HG02852 (cell line): ENCODE measurements at regions not wholly inside any gene's neighbourhood (a gene's known extent, or its start where the extent isn't known, plus 50 kb on each side); places are given as distances from the start of the nearest gene placed in this dataset.
"Not testable (repeated sequence)": the region's sequence is repeated elsewhere in the genome, so short reads cannot be mapped to it uniquely, and the experiment has no call there.

Source experiments
- ATAC-seq: cut with Tn5 transposase; IDR thresholded peaks from one replicate; pipeline ENCODE4 v1.9.1; 2021; ENCODE audit warnings: mild to moderate bottlenecking, moderate library complexity; ENCODE audit not compliant: unreplicated experiment

DNA sequence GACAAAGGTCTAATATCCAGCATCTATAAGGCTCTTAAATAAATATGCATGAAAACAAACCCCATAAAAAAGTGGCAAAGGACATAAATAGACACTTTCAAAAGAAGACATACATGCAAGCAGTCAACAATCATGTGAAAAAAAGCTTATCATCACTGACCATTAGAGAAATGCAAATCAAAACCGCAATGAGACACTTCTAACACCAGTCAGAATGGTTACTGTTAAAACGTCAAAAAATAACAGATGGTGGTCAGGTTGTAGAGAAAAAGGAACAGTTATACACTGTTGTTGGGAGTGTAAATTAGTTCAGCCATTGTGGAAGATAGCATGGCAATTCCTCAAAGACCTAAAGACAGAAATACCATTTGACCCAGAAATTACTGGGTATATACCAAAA lies 440.7 kb upstream of the KCNMB2 start:
- ATAC-seq, result no peak

DNA sequence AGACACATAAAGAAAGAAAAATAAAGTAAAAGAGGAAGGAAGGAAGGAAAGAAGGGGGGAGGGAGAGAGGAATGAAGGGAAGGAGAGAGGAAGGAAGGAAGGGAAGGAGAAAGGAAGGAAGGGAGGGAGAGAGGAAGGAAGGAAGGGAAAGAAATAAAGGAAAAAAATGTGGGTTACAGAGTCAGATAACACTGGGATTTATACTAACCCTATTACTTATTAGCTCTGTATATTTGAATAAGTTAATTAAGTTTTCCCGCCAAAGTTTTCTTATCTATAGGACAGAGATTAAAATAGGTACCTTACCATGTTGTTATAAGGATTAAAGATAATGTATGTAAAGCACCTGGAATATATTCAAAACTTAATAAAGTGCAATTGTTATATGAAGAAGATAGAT lies 439.3 kb upstream of the KCNMB2 start:
- no peak for ATAC-seq

DNA sequence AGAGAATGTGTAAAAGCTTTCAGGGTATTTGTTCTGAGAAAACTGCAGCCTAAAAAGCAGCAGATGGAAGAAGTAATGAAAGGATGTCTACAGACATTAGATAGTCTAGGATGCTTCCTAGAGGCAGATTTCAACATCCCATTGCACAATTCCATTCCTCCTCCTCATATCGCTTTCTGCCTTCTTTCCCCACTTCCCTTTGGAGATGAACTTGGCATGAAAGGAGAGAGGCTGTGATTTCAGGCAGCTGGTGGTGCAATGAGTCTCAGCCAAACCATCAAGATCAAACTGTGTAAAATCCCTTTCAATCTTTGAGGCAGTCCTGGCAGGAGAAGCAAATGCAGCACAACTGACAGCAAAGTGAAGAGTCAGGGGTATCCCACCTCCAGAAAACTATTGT lies 438.7 kb upstream of the KCNMB2 start:
- ATAC-seq, result no peak

DNA sequence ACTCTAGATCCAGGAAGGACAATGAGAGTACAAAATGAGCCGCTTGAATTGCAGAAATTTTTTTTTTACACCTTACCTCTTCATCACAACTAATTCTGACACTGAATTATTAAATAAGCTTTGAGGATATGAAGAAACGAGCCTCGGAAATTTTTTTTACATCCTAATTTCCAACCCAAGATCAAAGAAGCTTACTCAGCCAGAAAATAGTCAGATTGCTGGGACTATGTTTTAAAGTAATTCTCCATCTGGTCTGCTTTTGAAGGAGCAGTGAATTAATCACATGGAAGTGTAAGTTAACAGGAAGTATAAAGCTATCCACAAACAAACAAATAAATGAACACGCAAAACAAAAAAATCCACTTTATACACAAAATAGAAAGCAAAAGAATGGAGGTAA lies 437.0 kb upstream of the KCNMB2 start:
- no peak for ATAC-seq

DNA sequence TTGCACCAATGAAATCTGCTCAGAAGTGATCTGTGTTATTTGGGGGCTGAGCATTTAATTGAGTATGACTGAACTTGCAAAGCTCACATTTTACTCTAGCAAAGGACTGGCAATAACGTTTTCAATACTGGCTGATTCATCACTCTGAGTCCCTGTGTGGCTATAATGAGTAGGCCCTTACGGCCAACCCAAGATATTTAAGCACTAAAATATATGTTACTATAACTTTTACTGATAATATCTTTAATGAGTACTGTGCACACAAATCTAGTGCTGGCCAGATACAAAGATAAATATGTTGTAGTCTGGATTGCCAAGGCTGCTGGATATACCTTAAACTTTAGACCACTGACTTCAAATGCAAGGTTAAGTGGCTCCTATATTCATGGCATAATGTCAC lies 436.4 kb upstream of the KCNMB2 start:
- ATAC-seq, result no peak

DNA sequence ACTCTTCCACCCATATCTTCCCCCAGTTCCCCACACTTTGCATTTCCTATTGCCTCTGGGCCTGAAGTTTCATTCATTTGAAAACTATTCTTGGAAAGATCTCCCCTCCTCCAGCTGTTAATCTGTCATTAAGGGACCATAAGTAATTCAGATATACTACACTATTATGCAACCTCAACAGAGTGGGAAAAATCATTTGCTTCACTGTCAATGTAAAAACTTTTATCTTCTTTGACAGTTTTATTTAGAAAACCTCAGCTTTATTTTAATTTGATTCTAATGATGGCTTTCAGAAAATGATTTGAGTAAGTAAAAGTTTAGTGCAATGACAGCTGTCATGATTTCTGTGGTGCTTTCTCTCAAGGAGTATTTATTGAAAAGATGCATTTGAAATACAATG lies 435.3 kb upstream of the KCNMB2 start:
- ATAC-seq, result no peak

DNA sequence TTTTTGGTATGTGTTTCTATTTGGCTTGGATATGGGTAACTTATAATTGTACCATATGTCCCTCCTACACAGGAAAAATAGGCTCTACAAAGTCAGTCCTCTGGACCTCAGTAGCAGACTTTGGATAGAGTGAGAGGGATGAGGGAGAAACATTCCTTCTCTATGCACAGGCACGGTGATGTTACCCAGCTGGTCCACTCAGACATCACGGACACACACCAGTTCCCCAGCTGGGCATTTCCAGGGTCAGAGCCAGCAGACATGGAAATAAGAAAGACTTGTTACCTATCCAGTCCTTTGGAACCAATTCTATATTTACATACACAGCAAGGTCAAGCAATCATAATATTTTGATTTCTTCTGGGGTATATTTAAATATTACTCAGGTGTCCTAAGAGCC lies 433.1 kb upstream of the KCNMB2 start:
- ATAC-seq, result no peak

DNA sequence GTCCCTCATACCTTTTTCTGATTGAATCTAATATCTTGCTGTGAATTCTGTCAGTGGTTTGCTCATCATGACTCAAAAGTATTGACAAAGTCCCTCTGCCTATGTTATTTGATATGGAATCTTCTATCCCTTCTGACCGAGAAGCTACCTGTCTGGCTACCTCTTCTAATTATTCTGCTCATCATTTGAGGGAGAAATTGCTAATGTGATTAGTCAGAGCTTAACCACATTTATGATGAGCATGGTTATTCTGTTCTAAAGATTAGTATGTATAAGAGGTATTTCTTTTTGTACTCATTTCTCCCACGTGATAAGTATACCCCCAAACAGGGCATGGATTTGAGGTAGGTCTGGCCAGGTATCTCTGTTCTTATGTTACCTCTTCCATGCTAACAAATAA lies 428.4 kb upstream of the KCNMB2 start:
- no peak for ATAC-seq

DNA sequence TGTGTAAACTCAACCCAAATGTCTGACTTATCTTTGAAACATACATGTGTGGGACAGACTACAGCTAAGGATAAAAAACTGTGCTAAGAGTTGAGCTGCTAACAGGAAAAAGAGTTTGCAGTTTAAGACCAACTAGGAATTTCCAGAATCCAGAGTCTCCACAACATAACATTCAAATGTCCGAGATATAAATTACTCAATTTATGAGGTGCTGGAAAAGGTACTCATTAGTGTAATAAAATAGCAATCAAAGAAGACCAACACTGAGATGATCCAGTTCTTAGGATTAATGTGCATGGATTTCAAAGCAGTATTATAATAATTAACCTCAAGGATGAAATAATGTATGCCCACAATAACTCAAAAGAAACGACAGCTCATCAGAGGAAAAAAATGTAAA lies 426.5 kb upstream of the KCNMB2 start:
- no peak for ATAC-seq

DNA sequence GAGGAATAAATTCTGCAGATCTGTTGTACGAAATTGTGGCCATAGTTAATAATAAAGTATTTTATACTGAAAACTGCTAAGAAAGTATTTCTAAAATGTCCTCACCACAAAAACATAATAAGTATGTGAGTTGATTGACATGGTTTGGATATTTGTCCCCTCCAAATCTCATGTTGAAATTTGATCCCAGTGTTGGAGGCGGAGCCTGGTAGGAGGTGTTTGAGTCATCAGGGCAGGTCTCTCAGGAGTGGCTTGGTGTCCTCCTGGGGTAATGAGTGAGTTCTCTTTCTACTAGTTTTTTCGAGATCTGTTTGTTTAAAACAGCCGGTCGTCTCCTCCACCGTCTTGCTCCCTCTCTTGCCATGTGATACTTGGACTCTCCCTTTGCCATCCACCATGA lies 424.1 kb upstream of the KCNMB2 start:
- ATAC-seq, result no peak

DNA sequence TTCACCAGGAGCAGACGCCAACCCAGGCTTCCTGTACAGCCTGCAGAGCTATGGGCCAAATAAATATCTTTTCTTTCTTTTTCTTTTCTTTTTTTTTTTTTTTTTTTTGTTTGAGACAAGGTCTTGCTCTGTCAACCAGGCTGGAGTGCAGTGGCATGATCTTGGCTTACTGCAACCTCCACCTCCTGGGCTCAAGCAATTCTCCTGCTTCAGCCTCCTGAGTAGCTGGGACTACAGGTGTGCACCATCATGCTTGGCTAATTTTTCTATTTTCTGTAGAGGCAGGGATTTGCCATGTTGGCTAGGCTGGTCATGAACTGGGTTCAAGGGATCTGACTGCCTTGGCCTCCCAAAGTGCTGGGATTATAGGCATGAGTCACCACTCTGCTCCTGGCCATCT lies 423.7 kb upstream of the KCNMB2 start:
- ATAC-seq, result not testable (repeated sequence)

DNA sequence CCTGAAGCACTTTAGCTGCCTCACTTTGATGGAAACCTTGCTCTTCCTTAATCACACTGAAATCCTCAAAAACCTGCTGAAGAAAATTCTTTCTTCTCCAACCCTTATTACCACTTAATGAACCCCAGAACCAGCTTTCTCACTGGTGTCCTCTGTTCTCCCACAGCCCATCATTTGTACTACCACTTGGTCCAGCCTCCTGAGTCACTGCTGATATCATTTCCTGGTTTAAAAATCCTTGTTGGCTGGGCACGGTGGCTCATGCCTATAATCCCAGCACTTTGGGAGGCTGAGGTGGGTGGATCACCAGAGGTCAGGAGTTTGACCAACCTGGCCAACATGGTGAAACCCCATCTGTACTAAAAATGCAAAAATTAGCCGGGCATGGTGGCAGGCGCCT lies 418.6 kb upstream of the KCNMB2 start:
- no peak for ATAC-seq

DNA sequence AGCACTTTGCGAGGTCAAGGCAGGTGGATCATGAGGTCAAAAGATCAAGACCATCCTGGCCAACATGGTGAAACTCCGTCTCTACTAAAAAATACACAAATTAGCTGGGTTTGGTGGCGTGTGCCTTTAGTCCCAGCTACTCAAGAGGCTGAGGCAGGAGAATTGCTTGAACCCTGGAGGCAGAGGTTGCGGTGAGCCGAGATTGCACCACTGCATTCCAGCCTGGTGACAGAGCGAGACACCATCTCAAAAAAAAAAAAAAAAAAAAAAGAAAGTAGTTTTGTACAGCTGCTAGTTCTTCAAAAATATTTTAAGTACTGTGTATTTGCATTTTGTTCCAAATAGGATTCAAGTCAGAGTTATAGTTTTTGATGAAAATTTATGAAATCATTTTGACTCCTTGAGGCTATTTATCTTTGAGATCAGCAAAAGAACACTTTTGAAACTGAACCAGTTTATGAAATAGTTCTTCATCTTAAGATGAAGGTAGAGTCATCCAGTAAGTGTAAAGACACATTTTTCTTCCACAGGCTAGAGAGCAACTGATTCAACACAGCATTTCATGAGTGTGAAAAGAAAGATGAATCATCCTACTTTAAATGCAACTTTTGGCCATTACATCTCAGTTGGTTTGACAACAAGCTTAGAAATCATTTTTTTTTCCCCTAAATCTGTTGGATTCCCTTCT lies 416.5 kb upstream of the KCNMB2 start:
- ATAC-seq, result not testable (repeated sequence)

DNA sequence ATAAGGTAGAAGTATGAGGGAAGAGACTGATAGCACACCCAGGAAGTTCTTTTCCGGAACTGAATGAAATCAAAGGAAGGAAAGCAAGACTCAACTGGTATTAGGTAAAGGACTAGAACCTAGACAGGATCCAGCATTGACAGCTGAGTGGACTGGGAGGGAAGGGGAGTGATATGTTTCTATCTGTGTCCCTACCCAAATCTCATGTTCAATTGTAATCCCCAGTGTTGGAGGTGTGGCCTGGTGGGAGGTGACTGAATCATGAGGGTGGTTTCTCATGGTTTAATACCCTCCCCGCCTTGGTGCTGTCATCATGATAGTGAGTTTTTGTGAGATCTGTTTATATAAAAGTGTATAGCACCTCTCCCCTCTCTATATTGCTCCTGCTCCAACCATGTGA lies 415.9 kb upstream of the KCNMB2 start:
- no peak for ATAC-seq

DNA sequence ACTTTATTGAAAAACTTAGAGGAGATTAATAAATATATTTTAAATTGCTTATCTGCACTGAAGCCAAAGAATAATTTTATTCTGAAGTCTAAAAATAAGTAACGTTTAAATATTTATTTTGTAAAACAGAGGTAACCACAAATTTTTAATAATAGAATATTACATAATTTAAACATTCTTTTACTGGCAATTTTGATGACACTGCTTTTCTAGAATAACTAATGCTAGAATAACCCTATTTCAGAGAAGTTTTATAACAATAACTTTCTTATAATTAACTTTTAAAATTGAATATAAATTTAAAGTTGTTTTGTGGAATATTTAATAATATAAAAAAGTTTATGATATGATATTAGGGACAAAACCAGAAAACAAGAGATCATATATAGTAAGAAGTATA lies 409.6 kb upstream of the KCNMB2 start:
- no peak for ATAC-seq

DNA sequence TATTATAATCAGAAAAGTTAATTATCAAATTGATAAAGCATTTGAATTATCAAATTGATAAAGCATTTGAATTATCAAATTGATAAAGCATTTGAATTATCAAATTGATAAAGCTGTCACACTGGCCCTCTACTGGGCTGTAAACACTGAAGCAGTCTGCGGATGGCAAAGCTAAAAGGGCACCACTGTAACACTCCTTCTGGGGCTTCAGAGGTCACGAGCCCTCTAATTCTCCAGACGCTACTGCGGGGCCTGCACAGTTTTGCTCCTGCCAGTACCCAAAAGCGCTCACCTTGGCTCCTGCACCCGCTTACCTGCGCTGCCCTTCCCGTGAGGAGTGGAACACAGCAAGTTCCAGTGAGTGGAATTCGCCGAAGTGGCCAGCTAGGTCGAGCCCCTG lies 409.0 kb upstream of the KCNMB2 start:
- no peak for ATAC-seq

DNA sequence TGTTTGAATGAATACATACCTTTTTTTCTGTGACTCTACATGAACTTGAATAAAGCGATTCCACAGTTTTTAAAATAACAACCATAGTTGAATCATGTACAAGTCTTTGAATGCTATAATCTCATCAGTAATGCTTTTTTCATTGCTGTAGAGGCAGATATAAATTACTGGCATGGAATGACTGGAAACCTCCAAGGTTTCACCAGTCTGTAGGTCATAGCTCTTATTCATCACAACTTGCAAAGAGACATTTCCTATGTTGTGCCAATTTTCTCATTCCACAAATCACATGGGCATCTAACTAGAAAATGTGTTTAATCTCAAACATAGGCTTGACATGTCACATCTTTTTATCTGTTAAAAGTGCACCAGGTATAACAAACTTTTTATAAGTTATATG lies 407.1 kb upstream of the KCNMB2 start:
- ATAC-seq, result no peak

DNA sequence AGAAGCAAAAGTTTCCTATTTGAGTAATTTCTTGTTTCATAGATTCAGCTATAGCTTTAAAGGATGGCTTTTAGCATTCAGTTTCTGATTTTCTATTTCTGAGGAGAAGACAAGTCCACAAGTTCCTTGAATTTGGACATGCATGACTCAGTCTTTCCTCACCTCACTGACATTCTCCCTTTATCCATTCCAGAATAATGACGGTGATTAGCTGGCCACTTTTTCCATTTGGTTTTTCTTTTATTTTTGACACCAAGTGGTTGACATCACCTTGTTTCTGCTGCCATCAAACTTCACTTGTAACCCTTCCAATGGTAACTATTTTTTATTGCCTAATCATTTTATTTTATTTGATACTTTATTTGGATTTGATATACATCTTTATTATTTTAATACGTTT lies 404.4 kb upstream of the KCNMB2 start:
- ATAC-seq, result no peak

DNA sequence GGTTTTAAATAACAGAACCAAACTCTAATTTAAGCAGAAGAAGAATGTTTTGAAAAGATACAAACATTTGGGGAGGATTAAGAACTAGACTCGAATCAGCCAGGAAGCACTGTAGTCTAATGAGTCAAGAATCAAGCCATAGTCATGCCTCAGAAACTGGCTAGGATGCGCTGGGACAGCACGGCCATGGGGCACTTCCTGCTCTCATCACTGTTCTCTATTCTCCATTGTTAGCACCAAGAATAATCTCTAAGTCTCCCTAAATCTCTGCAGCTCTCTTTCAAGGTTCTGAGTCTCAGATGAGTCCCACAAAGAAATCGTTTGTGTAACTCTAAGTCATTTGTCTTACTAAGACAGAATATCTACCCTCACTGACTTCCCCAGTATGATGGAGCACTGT lies 399.0 kb upstream of the KCNMB2 start:
- no peak for ATAC-seq

DNA sequence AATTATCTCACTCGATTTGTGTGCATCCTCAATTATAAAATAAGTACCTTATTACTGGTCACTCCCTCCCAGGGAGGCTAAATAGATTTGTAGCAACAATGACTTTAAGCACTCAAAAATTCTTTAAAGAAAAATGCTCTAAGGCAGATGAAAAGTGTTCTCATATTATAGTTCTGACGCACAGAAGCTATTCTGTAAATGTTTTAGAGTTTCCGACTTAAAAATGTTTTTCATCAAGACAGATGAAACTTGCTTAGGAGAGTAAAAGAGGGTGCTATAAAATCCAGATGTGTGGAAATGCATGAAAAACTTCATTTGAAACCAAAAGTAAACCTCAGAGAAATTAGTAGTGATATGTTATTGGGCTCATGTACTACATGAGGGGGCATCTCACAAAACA lies 398.4 kb upstream of the KCNMB2 start:
- ATAC-seq, result no peak

DNA sequence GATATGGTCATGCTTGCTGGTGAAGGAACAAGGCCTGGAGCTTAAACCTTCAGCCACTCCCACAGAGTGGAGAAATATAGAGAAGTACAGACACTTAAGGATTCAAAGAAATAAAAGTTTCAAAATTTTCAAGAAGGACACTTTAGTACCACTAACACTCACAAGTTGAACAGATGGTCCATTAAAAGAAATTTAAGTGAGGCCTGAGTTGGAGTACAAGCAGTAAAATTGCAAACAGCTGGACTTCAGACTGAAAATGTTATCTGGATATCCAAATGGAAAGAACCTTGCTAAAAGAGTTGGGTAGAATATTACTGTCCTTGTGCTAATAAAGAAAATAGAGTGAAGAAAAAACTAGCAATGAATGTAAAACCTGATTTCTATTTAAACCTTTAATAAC lies 397.1 kb upstream of the KCNMB2 start:
- ATAC-seq, result no peak

DNA sequence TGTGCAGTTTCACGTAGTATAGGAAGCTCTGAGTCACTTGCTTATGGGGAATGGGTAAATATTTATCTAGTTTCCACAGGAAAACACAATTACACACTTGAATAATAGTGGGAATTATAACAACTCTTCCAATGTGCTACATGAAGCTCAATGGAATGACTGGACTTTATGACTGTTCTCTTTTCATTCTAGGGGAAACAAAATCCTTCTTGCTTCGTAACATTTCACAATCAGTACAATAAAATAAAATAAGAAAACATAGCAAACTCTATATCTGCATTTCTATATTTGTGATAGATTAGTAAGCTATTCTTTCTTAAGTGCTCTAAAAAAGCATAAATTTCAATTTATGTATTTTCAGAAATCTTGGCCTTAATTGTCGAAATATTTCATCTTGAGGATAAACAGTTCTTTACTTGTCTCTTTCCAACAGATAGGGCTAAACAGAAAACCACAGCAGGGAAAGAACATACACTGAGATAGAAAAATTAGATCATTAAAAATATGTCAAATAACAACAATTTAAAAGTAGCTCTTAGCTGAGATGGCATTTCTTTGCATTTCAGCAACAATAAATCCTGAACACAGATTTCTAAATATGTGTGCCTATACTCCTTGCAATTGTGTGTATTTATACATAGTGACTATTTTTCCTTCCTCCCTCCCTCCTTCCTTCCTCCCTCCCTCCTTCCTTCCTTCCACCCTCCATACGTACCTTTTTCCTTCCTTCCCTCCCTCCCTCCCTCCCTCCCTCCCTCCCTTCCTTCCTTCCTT lies 395.5 kb upstream of the KCNMB2 start:
- ATAC-seq, result no peak

DNA sequence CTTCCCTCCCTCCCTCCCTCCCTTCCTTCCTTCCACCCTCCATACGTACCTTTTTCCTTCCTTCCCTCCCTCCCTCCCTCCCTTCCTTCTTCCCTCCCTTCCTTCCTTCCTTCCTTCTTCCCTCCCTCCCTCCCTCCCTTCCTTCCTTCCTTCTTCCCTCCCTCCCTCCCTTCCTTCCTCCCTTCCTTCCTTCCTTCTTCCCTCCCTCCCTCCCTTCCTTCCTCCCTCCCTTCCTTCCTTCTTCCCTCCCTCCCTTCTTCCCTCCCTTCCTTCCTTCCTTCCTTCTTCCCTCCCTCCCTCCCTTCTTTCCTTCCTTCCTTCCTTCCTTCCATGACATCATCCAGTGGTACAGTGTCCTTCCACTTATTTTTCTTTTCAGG lies 394.9 kb upstream of the KCNMB2 start:
- ATAC-seq, result not testable (repeated sequence)
